AG10803 (cell line): ENCODE measurements at regions not wholly inside any gene's neighbourhood (a gene's known extent, or its start where the extent isn't known, plus 50 kb on each side); places are given as distances from the start of the nearest gene placed in this dataset.

Source experiments
- DNase-seq: peaks from one replicate; pipeline ENCODE4 v3.0.0; 2010; ENCODE audit warnings: low read depth
- H3K4me3 ChIP-seq: 2 replicates; pipeline ENCODE4 v1.5.1; 2011; ENCODE audit warnings: mild to moderate bottlenecking, low read length, control low read depth
- TF ChIP-seq, protein P1 (sequence below): conservative IDR thresholded peaks from 2 replicates; pipeline ENCODE4 v1.5.1; 2011; ENCODE audit warnings: mild to moderate bottlenecking, low read length, control low read depth, inconsistent platforms

DNA sequence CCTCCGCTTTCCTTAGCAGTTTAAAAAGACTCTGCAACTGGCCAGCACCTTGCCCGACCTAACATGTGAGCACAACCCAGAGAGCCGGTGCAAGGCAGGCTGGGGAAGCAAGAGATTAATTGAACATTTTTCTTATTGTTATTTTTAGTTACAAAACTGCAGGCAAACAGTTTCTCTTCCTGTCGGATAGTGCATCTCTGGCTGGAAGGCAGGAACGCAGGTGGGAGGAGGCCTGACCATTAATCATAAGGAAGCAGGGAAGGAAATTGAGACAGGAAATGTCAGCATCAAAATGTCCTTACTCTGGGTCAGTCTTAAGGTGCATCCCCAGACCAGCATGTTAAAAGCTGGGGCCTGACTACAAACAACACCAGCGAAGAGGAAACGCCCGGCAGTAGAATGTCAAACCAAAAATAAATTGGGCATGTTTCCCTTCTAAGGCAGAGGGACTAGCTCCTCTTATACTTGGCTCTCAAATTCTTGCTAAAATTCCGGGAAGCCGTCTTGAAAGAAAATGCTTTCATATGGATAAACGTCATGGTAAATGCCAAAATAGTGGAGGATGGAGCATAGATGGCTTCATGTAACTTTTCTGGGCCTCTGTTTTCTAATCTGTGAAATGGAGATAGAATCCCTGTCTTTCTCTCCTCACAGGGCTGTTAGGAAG is 226.8 kb downstream of the RAP2A start:
- H3K4me3 ChIP-seq: no peak overlapping the region
- no peak for DNase-seq
- TF ChIP-seq, protein P1, sequence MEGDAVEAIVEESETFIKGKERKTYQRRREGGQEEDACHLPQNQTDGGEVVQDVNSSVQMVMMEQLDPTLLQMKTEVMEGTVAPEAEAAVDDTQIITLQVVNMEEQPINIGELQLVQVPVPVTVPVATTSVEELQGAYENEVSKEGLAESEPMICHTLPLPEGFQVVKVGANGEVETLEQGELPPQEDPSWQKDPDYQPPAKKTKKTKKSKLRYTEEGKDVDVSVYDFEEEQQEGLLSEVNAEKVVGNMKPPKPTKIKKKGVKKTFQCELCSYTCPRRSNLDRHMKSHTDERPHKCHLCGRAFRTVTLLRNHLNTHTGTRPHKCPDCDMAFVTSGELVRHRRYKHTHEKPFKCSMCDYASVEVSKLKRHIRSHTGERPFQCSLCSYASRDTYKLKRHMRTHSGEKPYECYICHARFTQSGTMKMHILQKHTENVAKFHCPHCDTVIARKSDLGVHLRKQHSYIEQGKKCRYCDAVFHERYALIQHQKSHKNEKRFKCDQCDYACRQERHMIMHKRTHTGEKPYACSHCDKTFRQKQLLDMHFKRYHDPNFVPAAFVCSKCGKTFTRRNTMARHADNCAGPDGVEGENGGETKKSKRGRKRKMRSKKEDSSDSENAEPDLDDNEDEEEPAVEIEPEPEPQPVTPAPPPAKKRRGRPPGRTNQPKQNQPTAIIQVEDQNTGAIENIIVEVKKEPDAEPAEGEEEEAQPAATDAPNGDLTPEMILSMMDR: no peak

DNA sequence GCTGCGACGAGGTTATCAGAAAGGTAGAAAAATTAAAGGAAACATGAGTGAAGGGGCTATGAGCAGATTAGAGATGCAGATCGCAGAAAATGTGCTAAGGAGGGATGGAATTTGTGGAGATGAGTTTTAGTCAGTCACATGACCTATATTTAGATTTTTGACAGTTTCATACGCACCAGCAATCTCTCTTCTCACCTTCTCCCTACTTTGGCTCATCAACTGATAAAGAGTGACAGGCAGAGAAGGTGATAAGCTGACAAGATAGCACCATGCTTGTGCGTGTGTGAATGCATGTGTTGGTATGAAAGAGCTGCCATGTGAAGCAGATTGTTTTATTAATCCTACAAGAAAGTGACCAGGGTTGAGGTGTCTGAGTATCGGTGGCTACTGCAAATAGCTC is 252.6 kb downstream of the RAP2A start:
- TF ChIP-seq, protein P1: no peak
- DNase-seq: no peak
- H3K4me3 ChIP-seq: no peak overlapping the region

DNA sequence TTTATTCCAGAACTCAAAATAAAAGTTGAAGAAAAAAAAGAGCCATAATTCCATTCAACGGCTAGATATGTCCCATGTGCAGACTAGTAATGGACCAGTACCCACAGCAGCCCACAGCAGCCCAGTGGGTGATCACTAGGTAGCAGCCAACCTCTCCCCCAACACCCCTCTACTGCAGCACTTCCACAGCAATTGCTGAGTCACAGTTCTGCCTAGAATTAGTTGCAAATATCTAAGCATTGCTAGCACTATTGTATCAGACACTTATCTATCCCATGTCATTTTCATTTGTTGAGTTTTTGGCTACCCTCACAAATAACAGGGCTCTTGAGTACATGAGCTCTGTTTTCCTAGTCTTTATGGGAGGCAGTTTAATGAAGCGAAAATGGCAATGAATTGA is 258.7 kb downstream of the RAP2A start:
- no peak for DNase-seq
- no peak overlapping the region for H3K4me3 ChIP-seq
- TF ChIP-seq, protein P1: no peak

DNA sequence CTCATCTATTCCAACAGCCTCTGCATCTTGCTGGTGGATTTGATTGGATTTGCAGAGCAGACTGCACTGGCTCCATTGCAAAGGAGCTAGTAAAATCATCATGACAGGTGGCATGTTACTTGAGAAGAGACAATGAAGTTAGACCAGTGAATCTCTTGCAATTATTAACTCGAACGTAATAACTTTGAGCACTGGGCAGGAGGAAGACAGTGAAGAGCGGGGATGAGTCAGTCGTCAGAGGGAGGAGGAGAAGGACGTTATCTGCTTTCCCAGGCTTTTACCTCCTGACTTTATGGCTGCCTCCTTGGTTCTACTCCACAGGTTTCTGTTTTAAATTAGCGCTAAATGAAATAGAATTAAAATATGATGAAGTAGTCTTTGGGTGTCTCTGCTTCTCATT is 257.8 kb upstream of the IPO5 start:
- DNase-seq: no peak
- TF ChIP-seq, protein P1: no peak
- no peak overlapping the region for H3K4me3 ChIP-seq

DNA sequence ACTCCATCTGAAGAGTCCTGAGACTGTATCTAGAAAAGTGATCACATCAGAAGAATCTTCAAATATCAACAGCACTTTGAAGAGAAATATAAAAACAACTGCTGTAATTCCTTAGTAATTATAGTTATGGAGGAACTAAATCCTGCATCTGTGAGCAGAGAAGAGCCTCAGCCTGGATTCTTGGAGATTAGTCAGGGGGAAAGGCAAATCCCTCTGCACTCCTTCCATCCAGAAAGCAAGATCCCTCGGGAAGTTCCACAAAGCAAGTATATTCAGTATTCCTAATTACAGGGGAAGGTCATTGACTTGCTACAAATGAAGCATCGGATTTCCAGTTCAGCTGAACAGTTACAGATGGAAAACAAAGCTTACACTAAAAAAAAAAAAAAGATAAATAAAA is 256.6 kb upstream of the IPO5 start:
- no peak for DNase-seq
- TF ChIP-seq, protein P1: no peak
- H3K4me3 ChIP-seq: no peak overlapping the region

DNA sequence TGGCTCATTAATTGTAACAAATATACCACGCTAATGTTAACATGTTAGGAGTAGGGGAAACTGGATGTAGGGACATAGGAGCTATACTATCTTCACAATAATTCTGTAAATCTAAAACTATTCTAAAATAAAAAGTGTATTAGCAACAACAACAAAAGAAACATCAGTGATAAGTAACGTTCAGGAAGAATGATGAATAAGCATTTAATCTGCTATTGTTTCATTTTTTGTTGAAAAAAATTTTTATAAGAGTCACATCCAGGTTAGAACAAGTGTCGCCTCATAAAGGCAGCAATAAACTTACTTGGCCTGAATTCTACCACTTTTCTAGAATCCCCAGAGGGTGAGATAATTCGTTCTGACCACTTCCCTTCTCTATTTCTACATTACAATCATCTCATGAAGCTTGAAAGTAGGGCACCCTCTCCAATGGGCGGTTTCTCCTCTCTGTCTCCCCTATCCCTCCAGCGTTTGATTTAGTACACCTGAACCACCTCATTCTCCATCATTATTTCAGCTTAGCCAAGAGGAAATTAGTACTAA is 253.1 kb upstream of the IPO5 start:
- H3K4me3 ChIP-seq: no peak overlapping the region
- TF ChIP-seq, protein P1: no peak
- no peak for DNase-seq

DNA sequence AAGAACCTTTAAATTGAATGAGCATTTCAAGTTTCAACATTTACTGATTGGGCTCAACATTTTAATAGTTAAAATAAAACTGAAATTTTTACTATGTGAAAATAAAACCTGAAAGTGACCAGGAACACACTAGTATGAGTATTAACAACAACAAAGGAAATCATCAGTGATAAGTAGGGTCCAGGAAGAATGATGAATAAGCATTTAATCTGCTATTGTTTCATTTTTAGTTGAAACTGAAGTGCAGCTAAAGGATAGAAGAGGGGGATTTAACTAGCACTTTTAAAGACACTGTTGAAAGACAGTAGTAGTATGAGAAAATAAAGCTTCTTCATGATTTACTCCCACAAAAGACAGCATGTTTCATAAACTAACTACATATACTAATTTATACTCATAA is 250.9 kb upstream of the IPO5 start:
- no peak overlapping the region for H3K4me3 ChIP-seq
- no peak for DNase-seq
- TF ChIP-seq, protein P1: no peak
